IPS-NIHi7 (cell line): ENCODE measurements at regions not wholly inside any gene's neighbourhood (a gene's known extent, or its start where the extent isn't known, plus 50 kb on each side); places are given as distances from the start of the nearest gene placed in this dataset.
A peak's percentile ranks its signal among the peaks of the same experiment; 100 is the strongest.

Experiments
- DNase-seq: peaks from one replicate; pipeline ENCODE4 v3.0.0; 2012; ENCODE audit warnings: mixed read lengths; ENCODE audit errors: extremely low spot score

GRCh38 chr12:91922674-91923073 is 223.0 kb downstream of the BTG1 start:
- no peak for DNase-seq

- no peak for DNase-seq
Measured at GRCh38 chr12:91922139-91922538, 223.5 kb downstream of the BTG1 start.

- no peak for DNase-seq
Measured at GRCh38 chr12:91921555-91921954, 224.1 kb downstream of the BTG1 start.

- DNase-seq = no peak
Measured at GRCh38 chr12:91920741-91921140, 224.9 kb downstream of the BTG1 start.

- DNase-seq = no peak
Measured at GRCh38 chr12:91920276-91920675, 225.4 kb downstream of the BTG1 start.

- no peak for DNase-seq
Measured at GRCh38 chr12:91918431-91918830, 227.2 kb downstream of the BTG1 start.

GRCh38 chr12:91914701-91915100 is 230.9 kb downstream of the BTG1 start:
- DNase-seq = no peak

- no peak for DNase-seq
Measured at GRCh38 chr12:91913651-91914050, 232.0 kb downstream of the BTG1 start.

- no peak for DNase-seq
Measured at GRCh38 chr12:91913124-91913523, 232.5 kb downstream of the BTG1 start.

- no peak for DNase-seq
Measured at GRCh38 chr12:91912178-91912577, 233.5 kb downstream of the BTG1 start.

- DNase-seq = peak; percentile 9
Measured at GRCh38 chr12:91910871-91911388, 234.7 kb downstream of the BTG1 start.

GRCh38 chr12:91902860-91903683 is 242.6 kb downstream of the BTG1 start:
- no peak for DNase-seq

- DNase-seq = no peak
Measured at GRCh38 chr12:91901381-91902074, 244.1 kb downstream of the BTG1 start.

- DNase-seq = no peak
Measured at GRCh38 chr12:91900971-91901370, 244.7 kb downstream of the BTG1 start.

GRCh38 chr12:91899056-91899455 is 246.6 kb downstream of the BTG1 start:
- no peak for DNase-seq

- DNase-seq = no peak
Measured at GRCh38 chr12:91897025-91897515, 248.6 kb downstream of the BTG1 start.

- DNase-seq = no peak
Measured at GRCh38 chr12:91896286-91897024, 249.2 kb downstream of the BTG1 start.

GRCh38 chr12:91894911-91895310 is 250.7 kb downstream of the BTG1 start:
- DNase-seq = no peak

GRCh38 chr12:91893476-91893875 is 252.2 kb downstream of the BTG1 start:
- DNase-seq = no peak

- no peak for DNase-seq
Measured at GRCh38 chr12:91892081-91892855, 253.4 kb downstream of the BTG1 start.

- DNase-seq = no peak
Measured at GRCh38 chr12:91890742-91891141, 254.9 kb downstream of the BTG1 start.
